H1 (cell line): ENCODE measurements at regions not wholly inside any gene's neighbourhood (a gene's known extent, or its start where the extent isn't known, plus 50 kb on each side); places are given as distances from the start of the nearest gene placed in this dataset.

Experiments
- CTCF ChIA-PET: fragments of 300-600 bp; sonication (Branson Sonifier 250); formaldehyde crosslinking; loops from one replicate; lab custom pipeline; 2021; ENCODE audit not compliant: partially characterized antibody; lab: Charles Lee
- POLR2A ChIA-PET: fragments of 300-600 bp; sonication (Branson Sonifier 250); formaldehyde crosslinking; loops from one replicate; lab custom pipeline; 2021; ENCODE audit warnings: inconsistent platforms; ENCODE audit not compliant: partially characterized antibody; lab: Charles Lee
- DNase-seq, 2 experiments: peaks; one replicate each; pipeline versions ENCODE4 v3.0.0 to v3.0.0-alpha.2; 2010 to 2022; ENCODE audit warnings: low spot score in 2 of 2, low read depth in 1 of 2, mixed read lengths in 1 of 2
- FAIRE-seq: peaks from 2 replicates; lab custom pipeline; 2011; peaks lifted over from hg19 to GRCh38; lab: Jason Lieb, UNC
- H2AFZ ChIP-seq: 2 replicates; pipeline ENCODE4 v1.8.1; 2012; ENCODE audit warnings: low read length, inconsistent platforms
- H2AK5ac ChIP-seq: 2 replicates; pipeline ENCODE4 v1.6.1; 2013; ENCODE audit warnings: low read depth, low read length
- H2BK120ac ChIP-seq: replicated peaks from 2 replicates; pipeline ENCODE3; 2013; ENCODE audit warnings: low read depth, low read length, inconsistent platforms
- H2BK12ac ChIP-seq: 2 replicates; pipeline ENCODE4 v1.6.1; 2013; ENCODE audit warnings: low read depth, low read length
- H2BK15ac ChIP-seq: 2 replicates; pipeline ENCODE4 v1.6.1; 2013; ENCODE audit warnings: low read length
- H2BK20ac ChIP-seq: 2 replicates; pipeline ENCODE4 v1.6.1; 2013; ENCODE audit warnings: low read length
- H2BK5ac ChIP-seq: 2 replicates; pipeline ENCODE4 v1.6.1; 2013; ENCODE audit warnings: low read depth, low read length
- H3K14ac ChIP-seq: 2 replicates; pipeline ENCODE4 v1.6.1; 2013; ENCODE audit warnings: inconsistent platforms; ENCODE audit not compliant: insufficient read length
- H3K18ac ChIP-seq: 2 replicates; pipeline ENCODE4 v1.6.1; 2013; ENCODE audit warnings: low read length; ENCODE audit errors: extremely low read depth
- H3K23ac ChIP-seq: 2 replicates; pipeline ENCODE4 v1.6.1; 2013; ENCODE audit warnings: inconsistent platforms; ENCODE audit not compliant: insufficient read length
- H3K23me2 ChIP-seq: 2 replicates; pipeline ENCODE4 v1.6.1; 2013; ENCODE audit warnings: low read depth, low read length
- H3K27ac ChIP-seq: 2 replicates; pipeline ENCODE4 v1.6.1; 2011; ENCODE audit warnings: low read depth, low read length, inconsistent platforms
- H3K27me3 ChIP-seq, 4 experiments: replicated peaks in 1 of 4; 1 replicate in 1 of 4; 2 replicates in 3 of 4; pipeline versions ENCODE4 v1.6.1 to v1.8.1; 2011 to 2013; ENCODE audit warnings: low read length in 3 of 4, mild to moderate bottlenecking in 3 of 4, inconsistent platforms in 2 of 4, mixed read lengths in 2 of 4, moderate library complexity in 1 of 4; ENCODE audit not compliant: control insufficient read depth in 3 of 4, insufficient read depth in 3 of 4; ENCODE audit errors: extremely low read depth in 1 of 4
- H3K36me3 ChIP-seq, 4 experiments: 2 replicates each; pipeline versions ENCODE4 v1.6.1 to v1.8.1; 2011 to 2013; ENCODE audit warnings: mild to moderate bottlenecking in 4 of 4, low read length in 3 of 4, moderate library complexity in 2 of 4, control low read depth in 1 of 4, inconsistent platforms in 1 of 4; ENCODE audit not compliant: insufficient read depth in 4 of 4, control insufficient read depth in 2 of 4
- H3K4ac ChIP-seq: replicated peaks from 2 replicates; pipeline ENCODE3; 2013; ENCODE audit warnings: low read length, low read depth, mixed read lengths, inconsistent platforms; ENCODE audit not compliant: insufficient read length
- H3K4me1 ChIP-seq, 4 experiments: replicated peaks in 1 of 4; 1 replicate in 1 of 4; 2 replicates in 3 of 4; pipeline versions ENCODE4 v1.6.1 to v1.8.1; 2011 to 2013; ENCODE audit warnings: low read length in 3 of 4, inconsistent platforms in 2 of 4, mixed read lengths in 1 of 4; ENCODE audit not compliant: insufficient read depth in 4 of 4, control insufficient read depth in 3 of 4
- H3K4me2 ChIP-seq, 2 experiments: 2 replicates each; pipeline versions ENCODE4 v1.6.1 to v1.8.1; 2011 to 2013; ENCODE audit warnings: low read depth in 2 of 2, low read length in 2 of 2, control low read depth in 1 of 2, inconsistent platforms in 1 of 2, mild to moderate bottlenecking in 1 of 2; ENCODE audit not compliant: insufficient read depth in 1 of 2
- H3K4me3 ChIP-seq, 4 experiments: fragments of 200-600, 300-600 bp in 1 of 4; sonication (generic), shearing (Covaris generic), sonication (Bioruptor Twin) in 1 of 4; 2 replicates each; pipeline versions ENCODE4 v1.5.1 to v1.8.1; 2011 to 2016; ENCODE audit warnings: low read length in 4 of 4, low read depth in 3 of 4, control low read depth in 2 of 4, inconsistent platforms in 2 of 4, mild to moderate bottlenecking in 2 of 4, mixed read lengths in 1 of 4, moderate library complexity in 1 of 4; ENCODE audit not compliant: insufficient read depth in 2 of 4; ENCODE audit errors: extremely low read depth in 1 of 4
- H3K56ac ChIP-seq: replicated peaks from 2 replicates; pipeline ENCODE3; 2013; ENCODE audit warnings: low read depth, mild to moderate bottlenecking, mixed read lengths, low read length, inconsistent platforms; ENCODE audit not compliant: insufficient read length
- H3K79me1 ChIP-seq: 2 replicates; pipeline ENCODE4 v1.6.1; 2013; ENCODE audit warnings: low read depth, low read length, control low read depth
- H3K79me2 ChIP-seq, 2 experiments: 2 replicates each; pipeline versions ENCODE4 v1.6.1 to v1.8.1; 2012 to 2013; ENCODE audit warnings: low read length in 2 of 2, mild to moderate bottlenecking in 2 of 2, inconsistent platforms in 1 of 2; ENCODE audit not compliant: insufficient read depth in 2 of 2, control insufficient read depth in 1 of 2
- H3K9ac ChIP-seq, 4 experiments: replicated peaks in 1 of 4; 1 replicate in 1 of 4; 2 replicates in 3 of 4; pipeline versions ENCODE4 v1.6.1 to v1.8.1; 2011 to 2013; ENCODE audit warnings: low read depth in 3 of 4, low read length in 3 of 4, control low read depth in 2 of 4, mild to moderate bottlenecking in 2 of 4, moderate library complexity in 2 of 4, inconsistent platforms in 1 of 4; ENCODE audit errors: extremely low read depth in 1 of 4
- H3K9me3 ChIP-seq, 2 experiments: 2 replicates each; pipeline versions ENCODE4 v1.6.1 to v1.8.1; 2012 to 2013; ENCODE audit warnings: mild to moderate bottlenecking in 2 of 2, moderate library complexity in 2 of 2, control low read depth in 1 of 2, inconsistent platforms in 1 of 2, low read depth in 1 of 2, low read length in 1 of 2, mixed read lengths in 1 of 2; ENCODE audit not compliant: insufficient read depth in 2 of 2
- H4K20me1 ChIP-seq, 2 experiments: replicated peaks in 1 of 2; 2 replicates each; pipeline versions ENCODE3 to v1.8.1; 2011 to 2013; ENCODE audit warnings: inconsistent platforms in 2 of 2, low read length in 2 of 2, mild to moderate bottlenecking in 1 of 2; ENCODE audit not compliant: insufficient read depth in 2 of 2, control insufficient read depth in 1 of 2
- H4K5ac ChIP-seq: 2 replicates; pipeline ENCODE4 v1.6.1; 2013; ENCODE audit warnings: low read length, low read depth, mixed read lengths, inconsistent platforms; ENCODE audit not compliant: insufficient read length
- H4K8ac ChIP-seq: 2 replicates; pipeline ENCODE4 v1.8.0; 2013; ENCODE audit warnings: mild to moderate bottlenecking, moderate library complexity, low read length, inconsistent platforms; ENCODE audit not compliant: insufficient read depth; ENCODE audit errors: extremely low read depth
- H4K91ac ChIP-seq: replicated peaks from 2 replicates; pipeline ENCODE3; 2013; ENCODE audit warnings: low read length, mixed read lengths, inconsistent platforms; ENCODE audit not compliant: insufficient read length
- BCL11A ChIP-seq, 2 experiments: IDR thresholded peaks; one replicate each; pipeline ENCODE4 v1.6.1; 2011; ENCODE audit warnings: low read depth in 2 of 2, low read length in 2 of 2, mild to moderate bottlenecking in 2 of 2
- RAD21 ChIP-seq, 2 experiments: IDR thresholded peaks in 1 of 2; conservative IDR thresholded peaks in 1 of 2; 2 replicates each; pipeline ENCODE4 v1.6.1; 2011; ENCODE audit warnings: low read depth in 2 of 2, low read length in 2 of 2, improper control_type of control experiment in 1 of 2, inconsistent platforms in 1 of 2, mild to moderate bottlenecking in 1 of 2, moderate library complexity in 1 of 2
- WGBS, 2 experiments: shearing (Covaris generic) in 1 of 2; methylation state at CpG; one replicate each; pipeline versions ENCODE4 v1.1.6 to v1.1.7; 2013 to 2015; ENCODE audit warnings: low lambda C conversion rate in 2 of 2, mixed read lengths in 2 of 2, inconsistent platforms in 1 of 2, low coverage in 1 of 2, missing lambda C conversion rate in 1 of 2; ENCODE audit not compliant: insufficient replicate concordance in 2 of 2, insufficient coverage in 1 of 2, insufficient read length in 1 of 2; ENCODE audit errors: extremely low coverage in 1 of 2, missing lambda C conversion rate in 1 of 2; 5-methylcytosine and 5-hydroxymethylcytosine counted together

DNA sequence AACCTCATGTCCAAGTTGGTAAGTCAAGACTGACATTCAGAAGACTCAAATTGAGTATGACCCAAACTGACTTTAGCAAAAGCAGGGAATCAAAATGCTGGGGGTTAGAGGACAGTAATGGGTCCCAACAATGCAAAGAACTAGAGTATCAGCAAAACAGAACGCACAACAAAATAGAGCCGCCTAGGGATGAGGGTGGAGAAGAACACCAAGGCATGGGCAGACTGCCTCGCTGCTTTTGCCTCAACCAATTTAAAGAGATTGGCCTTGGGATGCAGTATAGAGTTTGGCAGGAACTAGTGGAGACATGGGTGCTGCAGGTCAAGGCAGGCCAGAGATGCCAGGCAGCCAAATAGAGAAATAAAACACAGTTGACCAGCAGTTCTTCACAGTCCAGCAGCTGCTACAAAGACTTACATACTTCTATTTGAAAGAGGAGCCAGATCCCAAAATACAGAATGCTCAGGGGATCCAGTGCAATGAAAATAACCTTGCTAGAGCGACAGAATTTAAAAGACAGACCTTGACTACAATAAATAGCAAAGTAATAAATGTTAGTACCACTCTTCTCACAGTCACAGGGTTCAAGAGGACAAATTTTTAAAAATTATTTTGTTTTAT is 83.9 kb upstream of the NIPBL start:
- H2AFZ ChIP-seq = 0 out of 2 replicates have a peak overlapping the region, but pooled peaks have one; percentile 74
- H2BK15ac ChIP-seq = no peak overlapping the region
- no peak overlapping the region for H2BK20ac ChIP-seq
- no peak overlapping the region for H2BK12ac ChIP-seq
- no peak for FAIRE-seq
- H2BK120ac ChIP-seq = no peak overlapping the region
- H2AK5ac ChIP-seq = no peak overlapping the region
- no peak overlapping the region for H4K91ac ChIP-seq
- no peak overlapping the region for H3K18ac ChIP-seq
- H3K23me2 ChIP-seq = no peaks in the 10 kb centered on the region
- H3K36me3 ChIP-seq = no peaks in the 10 kb centered on the region
- H4K5ac ChIP-seq = no peak overlapping the region
- H3K4ac ChIP-seq = no peak overlapping the region
- H3K9me3 ChIP-seq = no peaks in the 10 kb centered on the region
- H3K56ac ChIP-seq = no peak overlapping the region
- no peaks in the 10 kb centered on the region for H3K79me2 ChIP-seq
- H3K9ac ChIP-seq = no peak overlapping the region
- DNase-seq = no peak
- H3K23ac ChIP-seq = no peak overlapping the region
- H4K20me1 ChIP-seq = no peaks in the 10 kb centered on the region
- H3K27ac ChIP-seq = no peak overlapping the region
- H3K79me1 ChIP-seq = no peaks in the 10 kb centered on the region
- peaks cover 0 to 3% (median 0%) of the 10 kb centered on the region in 4 experiments; a peak in 1 of 7 replicates for H3K4me1 ChIP-seq
- CTCF ChIA-PET = interaction anchor here (2.8 kb wide), 1 partner anchor 15 kb away, joined by 12 read pairs; no protein-coding TSS in a partner anchor
- 82% methylated on average over 4 of the region's 4 CpGs; no CpG with 5 or more reads in 1 of the 2 experiments for WGBS, 2 experiments
- no peak overlapping the region for H3K4me3 ChIP-seq
- H3K27me3 ChIP-seq = no peaks in the 10 kb centered on the region
- TF ChIP-seq RAD21 (IDR thresholded peaks at IDR 0.05 in 1 of 2, conservative IDR thresholded peaks at IDR 0.05 in 1 of 2; ENCODE audit: low read depth in 2 of 2, low read length in 2 of 2) (0 out of 4 replicates have a peak, but pooled peaks of 1 of the 2 experiments have one; percentile 2), BCL11A (IDR thresholded peaks at IDR 0.05; ENCODE audit: low read depth in 2 of 2, low read length in 2 of 2) (no peak)
- TF ChIP-seq, all 59 proteins: peak for 1
- Histone ChIP-seq H2BK5ac (no peak overlapping the region), H4K8ac (no peak overlapping the region; the same call in 1 of the 2 replicates), H3K14ac (no peak overlapping the region), H3K4me2 (no peak overlapping the region)
- POLR2A ChIA-PET = no interaction called here
